Muscle of leg (tissue), 3 donors: ENCODE measurements at regions not wholly inside any gene's neighbourhood (a gene's known extent, or its start where the extent isn't known, plus 50 kb on each side); places are given as distances from the start of the nearest gene placed in this dataset.

ENCODE experiments used
- DNase-seq: peaks from one replicate; pipeline ENCODE4 v3.0.0; 2013
- H3K27ac ChIP-seq: one replicate; pipeline ENCODE4 v1.5.1; 2013; ENCODE audit warnings: mild to moderate bottlenecking, low read length, control low read depth
- H3K27me3 ChIP-seq: one replicate; pipeline ENCODE4 v1.6.1; 2013; ENCODE audit warnings: low read length; ENCODE audit not compliant: control insufficient read depth, insufficient read depth
- H3K36me3 ChIP-seq: one replicate; pipeline ENCODE4 v1.6.1; 2013; ENCODE audit warnings: low read length; ENCODE audit not compliant: control insufficient read depth, insufficient read depth
- H3K4me1 ChIP-seq: one replicate; pipeline ENCODE4 v1.6.1; 2013; ENCODE audit warnings: low read length; ENCODE audit not compliant: control insufficient read depth, insufficient read depth
- H3K4me3 ChIP-seq: one replicate; pipeline ENCODE4 v1.5.1; 2013; ENCODE audit warnings: low read length, control low read depth
- H3K9me3 ChIP-seq: replicated peaks from 2 replicates; pipeline ENCODE4 v1.6.1; 2013; ENCODE audit warnings: low read depth, low read length; ENCODE audit not compliant: control insufficient read depth
- WGBS: methylation state at CpG from one replicate; pipeline ENCODE4 v1.1.5; 2013; ENCODE audit warnings: missing lambda C conversion rate; ENCODE audit not compliant: insufficient coverage; 5-methylcytosine and 5-hydroxymethylcytosine counted together

DNA sequence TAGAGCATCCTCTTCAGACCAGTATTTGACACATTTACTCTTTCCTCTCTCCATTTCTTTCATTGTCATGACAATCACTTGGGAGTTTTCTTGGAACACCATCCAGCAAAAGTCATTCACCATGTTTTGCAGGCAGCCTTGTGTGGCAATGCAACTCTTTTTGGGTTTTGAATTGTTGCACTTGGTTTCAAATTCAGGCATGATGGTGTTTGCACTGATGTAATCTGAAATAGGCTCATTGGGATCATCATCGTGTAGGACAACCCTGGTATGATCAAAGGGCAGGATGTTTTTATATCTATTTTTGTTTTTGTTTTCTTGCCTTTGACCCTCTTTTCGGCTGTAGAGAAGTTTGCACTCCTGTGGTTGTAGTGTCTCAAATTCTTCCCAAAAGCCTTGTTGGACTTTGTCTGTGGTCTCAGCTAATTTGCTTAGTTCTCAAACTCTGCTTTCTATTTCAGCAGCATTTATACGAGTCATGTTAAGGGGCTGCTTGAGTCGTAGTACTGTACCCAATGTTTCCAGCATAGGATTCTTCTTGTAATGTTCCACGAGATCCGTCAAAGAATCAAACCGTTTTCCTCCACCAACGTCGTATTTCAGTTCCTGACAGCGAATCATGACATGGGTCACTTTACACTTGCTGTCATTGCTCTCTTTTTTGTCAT, 160.8 kb upstream of the TNFAIP3 start:
- H3K27ac ChIP-seq: no peak overlapping the region
- H3K4me3 ChIP-seq: no peak overlapping the region
- H3K36me3 ChIP-seq: no peaks in the 10 kb centered on the region
- H3K27me3 ChIP-seq: no peaks in the 10 kb centered on the region
- DNase-seq: no peak
- no peaks in the 10 kb centered on the region for H3K9me3 ChIP-seq
- no peaks in the 10 kb centered on the region for H3K4me1 ChIP-seq
- 62% methylated on average over 8 of the region's 10 CpGs for WGBS

- H3K36me3 ChIP-seq: no peaks in the 10 kb centered on the region
- no peaks in the 10 kb centered on the region for H3K27me3 ChIP-seq
- no peak overlapping the region for H3K4me3 ChIP-seq
- no peak for DNase-seq
- no peak overlapping the region for H3K27ac ChIP-seq
- H3K4me1 ChIP-seq: peaks cover under 1% of the 10 kb centered on the region
- WGBS: 88% methylated on average over 4 of the region's 9 CpGs
- no peaks in the 10 kb centered on the region for H3K9me3 ChIP-seq
Observed at GRCh38 chr6:137707038-137707589, 159.9 kb upstream of the TNFAIP3 start.

- Histone ChIP-seq H3K36me3 (no peaks in the 10 kb centered on the region), H3K4me3 (no peak overlapping the region), H3K9me3 (no peaks in the 10 kb centered on the region), H3K4me1 (peaks cover 2% of the 10 kb centered on the region), H3K27ac (no peak overlapping the region), H3K27me3 (no peaks in the 10 kb centered on the region)
- 8% methylated on average over 2 of the region's 13 CpGs for WGBS
- peak; percentile 91 for DNase-seq
Observed at GRCh38 chr6:137707590-137708360, 159.3 kb upstream of the TNFAIP3 start.

DNA sequence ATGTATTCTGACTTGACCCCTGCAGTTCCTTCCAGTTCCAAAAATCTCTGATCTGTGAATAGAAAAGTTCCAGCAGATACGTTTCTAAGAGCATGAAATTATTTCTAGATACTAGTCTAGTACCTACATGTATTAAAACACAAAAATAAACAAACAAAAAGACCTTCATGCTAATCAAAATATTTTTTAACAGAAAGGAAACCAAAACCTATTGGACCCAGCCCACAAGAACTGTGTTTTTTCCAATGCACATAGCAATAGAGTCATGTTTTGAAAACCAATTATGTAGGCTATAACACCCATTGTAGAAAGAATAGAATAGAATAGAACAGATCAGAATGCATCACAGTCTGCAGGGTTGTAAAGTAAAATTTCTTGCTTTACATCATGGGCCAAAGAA, 158.6 kb upstream of the TNFAIP3 start:
- Histone ChIP-seq H3K9me3 (no peaks in the 10 kb centered on the region), H3K4me3 (no peak overlapping the region), H3K36me3 (no peaks in the 10 kb centered on the region), H3K4me1 (peaks cover 2% of the 10 kb centered on the region), H3K27ac (no peak overlapping the region), H3K27me3 (no peaks in the 10 kb centered on the region)
- no CpG with 5 or more reads among the region's 1 CpG for WGBS
- DNase-seq: no peak

- H3K4me1 ChIP-seq: peaks cover 2% of the 10 kb centered on the region
- WGBS: 95% methylated on average over 4 of the region's 7 CpGs
- no peaks in the 10 kb centered on the region for H3K9me3 ChIP-seq
Observed at GRCh38 chr6:137709424-137710236, 157.4 kb upstream of the TNFAIP3 start.

GRCh38 chr6:137711972-137712371, 155.1 kb upstream of the TNFAIP3 start:
- Histone ChIP-seq H3K27me3 (no peaks in the 10 kb centered on the region), H3K4me3 (no peak overlapping the region), H3K9me3 (no peaks in the 10 kb centered on the region), H3K4me1 (peaks cover 2% of the 10 kb centered on the region), H3K27ac (no peak overlapping the region), H3K36me3 (no peaks in the 10 kb centered on the region)
- 13% methylated on average over 1 of the region's 1 CpG for WGBS
- DNase-seq: peak; percentile 53

More at GRCh38 chr6:137709424-137710236, 157.4 kb upstream of the TNFAIP3 start:
- H3K27me3 ChIP-seq: no peaks in the 10 kb centered on the region
- no peak overlapping the region for H3K4me3 ChIP-seq
- H3K27ac ChIP-seq: no peak overlapping the region
- no peaks in the 10 kb centered on the region for H3K36me3 ChIP-seq
- DNase-seq: no peak

- no peak overlapping the region for H3K27ac ChIP-seq
- no peaks in the 10 kb centered on the region for H3K27me3 ChIP-seq
- no peaks in the 10 kb centered on the region for H3K9me3 ChIP-seq
- 100% methylated on average over 2 of the region's 5 CpGs for WGBS
- no peak overlapping the region for H3K4me3 ChIP-seq
- peaks cover 2% of the 10 kb centered on the region for H3K4me1 ChIP-seq
- no peak for DNase-seq
- H3K36me3 ChIP-seq: no peaks in the 10 kb centered on the region
Observed at GRCh38 chr6:137712587-137712986, 154.5 kb upstream of the TNFAIP3 start.

DNA sequence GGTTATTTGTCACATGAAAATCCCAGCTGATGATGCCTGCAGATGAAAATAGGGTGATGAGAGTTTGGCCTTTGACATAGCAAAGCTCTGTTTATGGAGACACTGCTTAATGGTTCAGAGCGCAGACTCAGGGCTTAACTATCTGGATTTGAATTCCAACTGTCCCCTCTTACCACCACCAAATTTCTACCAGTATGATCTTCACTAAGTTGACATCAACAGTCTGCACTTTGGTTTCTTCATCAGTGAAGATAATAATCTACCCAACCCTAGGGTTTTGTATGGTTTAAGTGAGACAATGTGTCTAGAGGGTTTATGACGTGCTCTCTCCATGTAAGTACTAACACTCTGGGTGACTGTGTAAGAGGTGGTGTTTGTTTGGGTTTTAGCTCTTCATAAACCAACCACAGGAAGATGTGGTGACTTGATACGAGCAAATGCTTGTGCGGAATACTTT, 151.4 kb upstream of the TNFAIP3 start:
- peaks cover 2% of the 10 kb centered on the region for H3K4me1 ChIP-seq
- H3K27me3 ChIP-seq: no peaks in the 10 kb centered on the region
- no peaks in the 10 kb centered on the region for H3K9me3 ChIP-seq
- no CpG with 5 or more reads among the region's 4 CpGs for WGBS
- H3K27ac ChIP-seq: no peak overlapping the region
- no peak overlapping the region for H3K4me3 ChIP-seq
- H3K36me3 ChIP-seq: no peaks in the 10 kb centered on the region
- DNase-seq: no peak

DNA sequence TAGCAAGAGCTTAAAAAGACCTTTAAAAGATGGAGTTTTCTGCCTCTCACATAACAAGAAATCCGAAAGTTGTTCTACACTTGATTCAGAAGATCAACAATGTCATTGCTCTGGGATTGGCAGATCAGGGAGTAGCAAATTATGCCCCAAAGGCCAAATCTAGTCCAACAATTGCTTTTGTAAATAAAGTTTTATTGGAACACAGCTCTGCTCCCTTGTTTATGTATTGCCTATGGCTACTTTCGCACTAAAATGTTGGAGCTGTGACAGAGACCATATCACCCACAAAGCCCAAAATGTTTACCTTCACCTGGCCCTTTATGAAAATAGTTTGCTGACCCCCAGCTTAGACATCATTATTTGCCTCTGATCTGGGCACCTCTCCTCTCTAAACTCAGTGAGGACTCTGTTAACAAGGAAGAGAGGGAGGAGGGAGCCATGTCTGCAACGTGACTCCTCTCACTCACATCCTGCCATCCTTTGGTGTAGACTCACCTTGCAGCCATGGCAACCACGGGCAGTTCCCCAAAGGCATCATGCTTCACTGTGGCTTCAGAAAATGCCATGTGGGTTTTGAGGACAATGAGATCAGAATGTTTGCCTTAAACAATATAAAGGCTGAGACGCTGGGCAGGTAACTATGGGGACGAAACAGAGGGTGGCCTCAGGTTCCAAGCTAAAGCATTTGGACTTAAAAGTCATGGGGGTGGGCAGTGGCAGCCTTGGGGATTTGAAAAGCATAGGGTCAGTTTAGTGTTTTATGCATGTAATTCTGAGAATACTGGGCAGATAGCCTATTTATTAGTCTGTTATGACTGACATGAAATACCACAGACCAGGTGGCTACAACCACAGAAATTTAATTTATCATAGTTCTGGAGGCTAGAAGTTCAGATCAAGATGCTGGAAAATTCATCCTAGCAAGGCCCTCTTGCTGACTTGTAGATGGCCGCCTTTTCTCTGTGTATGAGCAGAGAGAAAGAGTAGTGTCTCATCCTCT, 149.7 kb upstream of the TNFAIP3 start:
- Histone ChIP-seq H3K4me1 (no peaks in the 10 kb centered on the region), H3K27ac (no peak overlapping the region), H3K9me3 (no peaks in the 10 kb centered on the region), H3K4me3 (no peak overlapping the region), H3K36me3 (no peaks in the 10 kb centered on the region), H3K27me3 (no peaks in the 10 kb centered on the region)
- DNase-seq: no peak
- WGBS: 91% methylated on average over 3 of the region's 7 CpGs
